RWPE1 (cell line): ENCODE measurements at regions not wholly inside any gene's neighbourhood (a gene's known extent, or its start where the extent isn't known, plus 50 kb on each side); places are given as distances from the start of the nearest gene placed in this dataset.
"Not testable (repeated sequence)": the region's sequence is repeated elsewhere in the genome, so short reads cannot be mapped to it uniquely, and the experiment has no call there.

Source experiments
- CTCF ChIA-PET: fragments of 350-600 bp; sonication (Branson Sonifier 250); formaldehyde crosslinking; extraction: SDS; loops from one replicate; lab custom pipeline; 2021; lab: Yijun Ruan, JAX
- POLR2A ChIA-PET: fragments of 400-600 bp; formaldehyde crosslinking; extraction: SDS; loops from one replicate; lab custom pipeline; 2020; ENCODE audit warnings: antibody characterized with exemption; ENCODE audit not compliant: low non-redundant PET; lab: Yijun Ruan, JAX
- DNase-seq: peaks from one replicate; pipeline ENCODE4 v3.0.0; 2012; ENCODE audit warnings: low spot score
- H3K27ac ChIP-seq: fragments of 450-650 bp; 2 replicates; pipeline ENCODE4 v1.5.1; 2017
- CTCF ChIP-seq: fragments of 450-650 bp; conservative IDR thresholded peaks from 2 replicates; pipeline ENCODE4 v1.5.1; 2017; ENCODE audit warnings: low read depth, mild to moderate bottlenecking

- CTCF ChIA-PET = no interaction called here
- TF ChIP-seq CTCF = no peak
- no peak for DNase-seq
- POLR2A ChIA-PET = no interaction called here
- no peak overlapping the region for H3K27ac ChIP-seq
These were observed 118.7 kb downstream of the BEND2 start for GRCh38 chrX:18102006-18102405.

GRCh38 chrX:18101087-18101486 is 119.6 kb downstream of the BEND2 start:
- TF ChIP-seq CTCF = no peak
- no peak for DNase-seq
- ChIA-PET CTCF (no interaction called here), POLR2A (no interaction called here)
- H3K27ac ChIP-seq = no peak overlapping the region

GRCh38 chrX:18099745-18100144 is 120.9 kb downstream of the BEND2 start:
- no peak for DNase-seq
- TF ChIP-seq CTCF = no peak
- ChIA-PET POLR2A (no interaction called here), CTCF (no interaction called here)
- no peak overlapping the region for H3K27ac ChIP-seq

- ChIA-PET POLR2A (no interaction called here), CTCF (no interaction called here)
- no peak for DNase-seq
- no peak overlapping the region for H3K27ac ChIP-seq
- no peak for TF ChIP-seq CTCF
These were observed 121.9 kb downstream of the BEND2 start for GRCh38 chrX:18098763-18099162.

GRCh38 chrX:18076434-18076833 is 144.3 kb downstream of the BEND2 start:
- no peak for DNase-seq
- TF ChIP-seq CTCF = no peak
- ChIA-PET POLR2A (no interaction called here), CTCF (no interaction called here)
- no peak overlapping the region for H3K27ac ChIP-seq

- CTCF ChIA-PET = no interaction called here
These were observed 145.1 kb downstream of the BEND2 start for GRCh38 chrX:18075603-18076002.

GRCh38 chrX:18068045-18068444 is 152.6 kb downstream of the BEND2 start:
- H3K27ac ChIP-seq, POLR2A ChIA-PET, DNase-seq, CTCF ChIA-PET: not testable (repeated sequence)

More at GRCh38 chrX:18075603-18076002, 145.1 kb downstream of the BEND2 start:
- POLR2A ChIA-PET = no interaction called here
- TF ChIP-seq CTCF = no peak
- no peak overlapping the region for H3K27ac ChIP-seq
- DNase-seq = no peak
